Neuronal stem cell (in vitro differentiated cells): ENCODE measurements at regions not wholly inside any gene's neighbourhood (a gene's known extent, or its start where the extent isn't known, plus 50 kb on each side); places are given as distances from the start of the nearest gene placed in this dataset.

Source experiments
- DNase-seq: peaks from one replicate; pipeline ENCODE4 v3.0.0-alpha.2; 2013; ENCODE audit warnings: low spot score
- H2AFZ ChIP-seq: one replicate; pipeline ENCODE4 v1.6.1; 2013; ENCODE audit warnings: mild to moderate bottlenecking, low read length, inconsistent platforms
- H2AK5ac ChIP-seq: 2 replicates; pipeline ENCODE4 v1.6.1; 2013; ENCODE audit warnings: low read depth, mild to moderate bottlenecking, inconsistent platforms, low read length, moderate library complexity, mixed read lengths
- H2BK120ac ChIP-seq: 2 replicates; pipeline ENCODE4 v1.6.1; 2013; ENCODE audit warnings: low read depth, mild to moderate bottlenecking, inconsistent platforms, low read length, moderate library complexity, mixed read lengths
- H2BK12ac ChIP-seq: one replicate; pipeline ENCODE4 v1.6.1; 2013; ENCODE audit warnings: low read length, inconsistent platforms
- H2BK15ac ChIP-seq: 2 replicates; pipeline ENCODE4 v1.6.1; 2013; ENCODE audit warnings: mild to moderate bottlenecking, low read length, inconsistent platforms, mixed read lengths
- H2BK5ac ChIP-seq: one replicate; pipeline ENCODE4 v1.6.1; 2013; ENCODE audit warnings: inconsistent platforms, mild to moderate bottlenecking, low read length, moderate library complexity
- H3K14ac ChIP-seq: one replicate; pipeline ENCODE4 v1.6.1; 2013; ENCODE audit warnings: low read length, inconsistent platforms
- H3K18ac ChIP-seq: 2 replicates; pipeline ENCODE4 v1.6.1; 2013; ENCODE audit warnings: low read length, inconsistent platforms
- H3K23ac ChIP-seq: 2 replicates; pipeline ENCODE4 v1.6.1; 2013; ENCODE audit warnings: low read depth, mild to moderate bottlenecking, mixed read lengths, low read length, inconsistent platforms; ENCODE audit not compliant: poor library complexity
- H3K27ac ChIP-seq: replicated peaks from 3 replicates; pipeline ENCODE4 v1.5.1; 2013; ENCODE audit warnings: low read length, inconsistent platforms
- H3K27me3 ChIP-seq, 3 experiments: 2 replicates each; pipeline ENCODE4 v1.6.1; 2013; ENCODE audit warnings: low read length in 3 of 3, mild to moderate bottlenecking in 2 of 3, inconsistent platforms in 1 of 3, low read depth in 1 of 3, mixed read lengths in 1 of 3, moderate library complexity in 1 of 3; ENCODE audit not compliant: control insufficient read depth in 3 of 3, insufficient read depth in 3 of 3
- H3K36me3 ChIP-seq, 2 donors: replicated peaks in 1 of 2; 2 replicates each; pipeline ENCODE4 v1.6.1; 2013; ENCODE audit warnings: low read length in 2 of 2; ENCODE audit not compliant: control insufficient read depth in 2 of 2, insufficient read depth in 2 of 2
- H3K4ac ChIP-seq: 2 replicates; pipeline ENCODE4 v1.6.1; 2013; ENCODE audit warnings: inconsistent platforms, mild to moderate bottlenecking, low read length, moderate library complexity
- H3K4me1 ChIP-seq, 2 donors: 1 replicate in 1 of 2; 2 replicates in 1 of 2; pipeline ENCODE4 v1.6.1; 2013; ENCODE audit warnings: low read length in 2 of 2, low read depth in 1 of 2; ENCODE audit not compliant: control insufficient read depth in 2 of 2, insufficient read depth in 1 of 2
- H3K4me2 ChIP-seq: one replicate; pipeline ENCODE4 v1.6.1; 2013; ENCODE audit warnings: mild to moderate bottlenecking, low read length, inconsistent platforms; ENCODE audit not compliant: insufficient read depth, poor library complexity, severe bottlenecking
- H3K4me3 ChIP-seq, 2 donors: 2 replicates each; pipeline ENCODE4 v1.5.1; 2013; ENCODE audit warnings: low read length in 2 of 2, mild to moderate bottlenecking in 2 of 2, inconsistent platforms in 1 of 2, moderate library complexity in 1 of 2
- H3K79me1 ChIP-seq: one replicate; pipeline ENCODE4 v1.6.1; 2013; ENCODE audit warnings: low read depth, mild to moderate bottlenecking, inconsistent platforms, low read length, moderate library complexity
- H3K9ac ChIP-seq: one replicate; pipeline ENCODE4 v1.6.1; 2013; ENCODE audit warnings: mild to moderate bottlenecking, low read depth, low read length, inconsistent platforms; ENCODE audit not compliant: poor library complexity
- H3K9me3 ChIP-seq, 2 donors: replicated peaks in 1 of 2; 2 replicates each; pipeline versions ENCODE3 to v1.6.1; 2013; ENCODE audit warnings: low read length in 2 of 2, mild to moderate bottlenecking in 2 of 2, inconsistent platforms in 1 of 2, low read depth in 1 of 2, mixed read lengths in 1 of 2, moderate library complexity in 1 of 2; ENCODE audit not compliant: control insufficient read depth in 2 of 2, insufficient read depth in 1 of 2
- H4K8ac ChIP-seq: one replicate; pipeline ENCODE4 v1.6.1; 2013; ENCODE audit warnings: low read depth, mild to moderate bottlenecking, inconsistent platforms, low read length, moderate library complexity
- H4K91ac ChIP-seq: one replicate; pipeline ENCODE4 v1.6.1; 2013; ENCODE audit warnings: low read length, low read depth, mild to moderate bottlenecking, inconsistent platforms; ENCODE audit not compliant: poor library complexity
- WGBS, 2 donors: extraction: QIAGEN DNeasy Blood & Tissue Kit; methylation state at CpG; one replicate each; pipeline ENCODE4 v1.1.7; 2013; ENCODE audit warnings: missing lambda C conversion rate in 2 of 2, mixed read lengths in 1 of 2; ENCODE audit not compliant: insufficient read length in 2 of 2, insufficient replicate concordance in 1 of 2; ENCODE audit errors: extremely low coverage in 2 of 2; 5-methylcytosine and 5-hydroxymethylcytosine counted together

DNA sequence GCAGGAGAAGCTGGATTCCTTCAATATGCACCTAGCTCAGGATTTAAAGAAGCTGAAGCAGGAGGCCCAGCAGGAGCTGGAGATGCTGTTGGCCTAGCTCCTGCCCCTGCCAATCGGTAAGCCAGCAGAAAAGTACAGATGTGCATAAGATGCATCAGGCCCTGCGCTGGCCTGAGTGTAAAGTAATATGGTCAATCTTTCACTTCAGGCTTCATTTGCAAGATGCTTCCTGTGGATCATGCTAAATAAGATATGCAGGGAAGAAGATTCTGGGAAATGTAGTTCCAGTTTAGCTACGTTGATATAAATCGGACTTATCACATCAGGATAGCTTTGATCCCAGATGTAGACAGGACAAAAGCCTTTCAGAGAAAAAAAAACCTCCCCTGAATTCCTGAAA, 100.3 kb downstream of the GJA1 start:
- no peak for DNase-seq
- Histone ChIP-seq H2AK5ac (no peak overlapping the region), H3K4me1 (peaks cover 0 to 7% of the 10 kb centered on the region in 2 donors), H2BK15ac (no peak overlapping the region), H2BK5ac (no peak overlapping the region), H3K14ac (no peak overlapping the region), H3K27me3 (no peaks in the 10 kb centered on the region), H3K36me3 (no peaks in the 10 kb centered on the region), H3K79me1 (no peaks in the 10 kb centered on the region), H3K9ac (no peak overlapping the region), H4K8ac (no peak overlapping the region), H2BK120ac (no peak overlapping the region), H3K23ac (no peak overlapping the region), H2AFZ (no peak overlapping the region), H3K4me3 (no peak overlapping the region), H3K18ac (no peak overlapping the region), H3K4me2 (no peak overlapping the region), H3K27ac (no peak overlapping the region), H3K9me3 (no peaks in the 10 kb centered on the region), H3K4ac (no peak overlapping the region), H4K91ac (no peak overlapping the region), H2BK12ac (no peak overlapping the region)
- WGBS, 2 donors: no CpG with 5 or more reads among the region's 4 CpGs

DNA sequence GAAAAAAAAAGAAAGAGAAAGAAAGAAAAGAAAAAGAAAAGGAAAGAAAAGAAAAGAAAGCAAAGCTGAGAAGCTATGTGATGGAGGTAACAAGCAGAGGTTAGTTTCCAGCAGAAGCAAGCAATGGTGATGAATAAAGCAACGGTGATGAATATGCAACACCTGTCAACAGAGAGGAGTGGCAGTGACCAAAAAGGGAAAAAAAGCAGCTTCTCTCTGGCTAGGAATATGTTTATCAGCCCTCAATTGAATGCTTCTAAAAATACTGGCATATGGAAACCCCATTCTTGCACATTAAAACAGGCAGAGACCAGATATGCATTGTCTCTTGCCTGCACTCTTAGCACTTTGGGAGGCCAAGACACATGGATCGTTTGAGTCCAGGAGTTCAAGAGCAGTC, 100.9 kb downstream of the GJA1 start:
- no peak overlapping the region for H3K27ac ChIP-seq
- no peak overlapping the region for H3K18ac ChIP-seq
- no peak overlapping the region for H3K14ac ChIP-seq
- H3K4ac ChIP-seq: no peak overlapping the region
- H3K36me3 ChIP-seq: no peaks in the 10 kb centered on the region
- H4K91ac ChIP-seq: no peak overlapping the region
- H3K9ac ChIP-seq: no peak overlapping the region
- no peaks in the 10 kb centered on the region for H3K9me3 ChIP-seq
- no peak overlapping the region for H3K4me3 ChIP-seq
- no peak overlapping the region for H2BK120ac ChIP-seq
- H2AK5ac ChIP-seq: no peak overlapping the region
- no peak overlapping the region for H3K4me2 ChIP-seq
- WGBS, 2 donors: no CpG with 5 or more reads among the region's 2 CpGs
- H2BK5ac ChIP-seq: no peak overlapping the region
- no peak overlapping the region for H3K23ac ChIP-seq
- H2BK12ac ChIP-seq: no peak overlapping the region
- H2AFZ ChIP-seq: no peak overlapping the region
- no peaks in the 10 kb centered on the region for H3K27me3 ChIP-seq
- peaks cover 0 to 7% of the 10 kb centered on the region in 2 donors for H3K4me1 ChIP-seq
- H4K8ac ChIP-seq: no peak overlapping the region
- no peak for DNase-seq
- no peak overlapping the region for H2BK15ac ChIP-seq
- H3K79me1 ChIP-seq: no peaks in the 10 kb centered on the region

DNA sequence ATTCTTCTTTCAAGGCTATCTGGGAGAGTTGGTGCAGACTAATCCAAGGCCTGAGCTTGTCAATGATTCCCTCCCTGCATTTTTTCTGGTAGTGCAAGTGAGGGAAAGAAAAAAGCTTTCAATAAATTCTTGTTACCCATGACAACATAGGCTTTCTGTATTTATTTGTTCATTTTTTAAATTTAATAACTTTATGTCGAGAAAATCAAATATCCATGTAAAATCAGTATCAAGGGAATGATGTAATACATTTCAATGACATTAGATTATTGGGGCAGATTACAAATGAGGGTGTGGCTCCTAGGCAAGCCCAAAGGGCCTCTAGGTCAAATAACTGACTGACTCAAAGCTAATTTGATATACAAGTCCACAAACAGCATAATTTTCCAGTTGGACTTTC, 104.0 kb downstream of the GJA1 start:
- Histone ChIP-seq H2BK5ac (no peak overlapping the region), H3K18ac (no peak overlapping the region), H3K27me3 (no peaks in the 10 kb centered on the region), H3K27ac (no peak overlapping the region), H4K91ac (no peak overlapping the region), H3K79me1 (no peaks in the 10 kb centered on the region), H3K9ac (no peak overlapping the region), H4K8ac (no peak overlapping the region), H2AFZ (no peak overlapping the region), H3K9me3 (no peaks in the 10 kb centered on the region), H3K4me1 (peaks cover 0 to 7% of the 10 kb centered on the region in 2 donors), H2BK12ac (no peak overlapping the region), H2AK5ac (no peak overlapping the region), H3K4ac (no peak overlapping the region), H3K14ac (no peak overlapping the region), H2BK15ac (no peak overlapping the region), H3K23ac (no peak overlapping the region), H3K4me2 (no peak overlapping the region), H2BK120ac (no peak overlapping the region), H3K36me3 (no peaks in the 10 kb centered on the region), H3K4me3 (no peak overlapping the region)
- no peak for DNase-seq
- WGBS, 2 donors: no CpG with 5 or more reads among the region's 1 CpG

DNA sequence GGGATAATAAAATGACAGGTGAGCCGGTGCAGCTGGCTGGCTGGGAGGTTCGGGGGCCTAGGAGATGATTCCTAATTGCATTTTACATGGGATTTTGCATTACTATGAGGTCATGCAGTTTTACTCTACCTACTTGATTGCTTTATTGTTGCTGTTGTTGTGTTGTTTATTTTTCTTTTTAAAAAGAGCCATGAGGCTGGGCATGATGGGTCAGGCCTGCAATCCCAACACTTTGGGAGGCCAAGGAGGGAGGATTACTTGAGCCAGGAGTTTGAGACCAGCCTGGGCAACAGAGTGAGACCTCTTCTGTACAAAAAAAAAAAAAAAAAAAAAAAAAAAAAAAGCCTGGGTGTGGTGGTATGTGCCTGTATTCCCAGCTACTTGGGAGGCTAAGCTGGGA, 104.8 kb downstream of the GJA1 start:
- Histone ChIP-seq H3K4me1 (peaks cover 0 to 7% of the 10 kb centered on the region in 2 donors), H2AFZ (no peak overlapping the region), H3K9ac (no peak overlapping the region), H4K8ac (no peak overlapping the region), H3K18ac (no peak overlapping the region), H2BK120ac (no peak overlapping the region), H3K4ac (no peak overlapping the region), H3K27me3 (no peaks in the 10 kb centered on the region), H2BK5ac (no peak overlapping the region), H2BK15ac (no peak overlapping the region), H3K23ac (no peak overlapping the region), H3K9me3 (no peaks in the 10 kb centered on the region), H3K4me3 (no peak overlapping the region), H2AK5ac (no peak overlapping the region), H3K27ac (no peak overlapping the region), H3K4me2 (no peak overlapping the region), H3K79me1 (no peaks in the 10 kb centered on the region), H3K14ac (no peak overlapping the region), H2BK12ac (no peak overlapping the region), H4K91ac (no peak overlapping the region), H3K36me3 (no peaks in the 10 kb centered on the region)
- WGBS, 2 donors: no CpG with 5 or more reads among the region's 2 CpGs
- no peak for DNase-seq
